Umbilical cord (tissue), 1 donor: ENCODE measurements at regions not wholly inside any gene's neighbourhood (a gene's known extent, or its start where the extent isn't known, plus 50 kb on each side); places are given as distances from the start of the nearest gene placed in this dataset.

Experiments
- DNase-seq: peaks from one replicate; pipeline ENCODE4 v3.0.0-alpha.2; 2015; ENCODE audit warnings: low spot score

DNA sequence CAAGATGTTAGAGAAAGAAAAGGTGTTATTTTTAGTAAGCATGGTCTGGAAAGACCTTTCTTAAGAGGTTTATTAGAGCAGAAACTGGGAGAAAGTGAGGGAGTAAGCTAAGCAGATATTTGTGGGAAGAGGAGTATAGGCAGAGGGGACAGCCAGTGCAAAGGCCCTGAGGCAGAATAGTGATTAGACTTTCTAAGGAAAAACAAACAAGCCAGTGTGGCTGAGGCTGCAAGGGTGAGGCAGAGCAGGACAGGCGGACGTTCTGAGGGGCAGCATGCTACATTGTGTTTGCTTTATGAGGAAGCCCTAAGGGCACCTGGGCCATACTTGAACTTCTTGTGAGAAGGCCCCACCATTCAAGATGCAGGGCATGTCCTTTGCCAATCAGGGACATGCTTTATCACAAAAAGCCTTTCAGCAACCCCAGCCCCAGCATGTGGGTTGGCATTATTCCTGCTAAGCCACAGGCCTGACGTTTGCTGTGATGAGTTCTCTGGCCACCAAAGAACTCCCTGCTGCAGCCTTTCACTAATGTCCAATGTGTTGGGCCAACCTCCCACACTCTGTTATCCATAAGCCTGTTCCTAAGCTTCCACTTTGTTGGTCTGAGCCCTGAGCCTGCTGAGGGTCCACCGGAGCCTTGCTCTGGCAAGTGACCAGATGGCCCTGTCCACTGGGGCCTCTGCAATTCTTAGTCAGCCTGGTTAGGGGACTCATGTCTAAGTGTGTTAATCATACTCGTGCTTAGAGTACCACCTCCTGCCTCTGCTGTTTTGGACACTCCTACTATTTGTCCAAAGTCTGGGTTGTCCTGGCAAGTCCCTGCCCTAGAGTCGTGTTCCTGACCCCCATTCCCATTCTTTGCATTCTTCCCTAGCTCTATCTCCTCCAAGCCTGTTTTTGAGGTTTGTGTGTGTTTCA, 209.9 kb upstream of the CTNNB1 start:
- DNase-seq: no peak

DNA sequence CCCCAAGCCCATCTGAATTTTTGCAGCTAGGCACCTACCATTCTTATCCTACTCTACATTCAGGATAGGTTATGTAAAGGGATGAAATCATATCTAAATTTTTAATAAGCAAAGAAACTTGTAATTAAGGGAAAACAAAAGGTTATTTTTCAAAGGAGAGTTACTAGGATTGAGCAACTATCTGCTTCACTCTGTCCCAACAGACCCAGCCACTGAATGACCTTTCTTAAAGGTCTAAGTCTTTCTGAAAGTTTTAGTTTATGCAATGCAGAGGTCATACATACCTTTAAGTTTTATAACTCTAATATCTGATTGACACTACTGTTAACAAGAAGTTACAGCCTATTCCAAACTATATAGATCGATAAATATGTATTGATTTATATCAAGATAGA, 209.2 kb upstream of the CTNNB1 start:
- no peak for DNase-seq

DNA sequence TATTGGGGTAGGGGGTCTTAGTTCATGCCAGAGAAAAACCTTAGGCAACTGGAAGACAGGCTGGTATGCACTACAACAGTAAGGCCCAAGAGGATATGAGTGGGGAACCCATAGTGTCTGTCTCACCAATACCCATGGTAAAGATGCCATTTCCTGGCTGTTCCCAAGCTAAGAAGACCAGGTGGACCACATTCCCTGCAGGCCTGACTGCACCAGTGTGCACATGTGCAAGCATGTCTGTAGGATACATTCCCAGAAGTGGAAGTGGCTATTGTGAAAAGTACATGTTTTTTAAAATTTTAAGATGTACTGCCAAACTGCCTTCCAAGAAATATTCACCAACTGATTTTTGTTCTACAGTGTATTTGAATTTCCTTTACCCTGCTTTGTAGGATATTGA, 207.3 kb upstream of the CTNNB1 start:
- DNase-seq: peak; percentile 19

DNA sequence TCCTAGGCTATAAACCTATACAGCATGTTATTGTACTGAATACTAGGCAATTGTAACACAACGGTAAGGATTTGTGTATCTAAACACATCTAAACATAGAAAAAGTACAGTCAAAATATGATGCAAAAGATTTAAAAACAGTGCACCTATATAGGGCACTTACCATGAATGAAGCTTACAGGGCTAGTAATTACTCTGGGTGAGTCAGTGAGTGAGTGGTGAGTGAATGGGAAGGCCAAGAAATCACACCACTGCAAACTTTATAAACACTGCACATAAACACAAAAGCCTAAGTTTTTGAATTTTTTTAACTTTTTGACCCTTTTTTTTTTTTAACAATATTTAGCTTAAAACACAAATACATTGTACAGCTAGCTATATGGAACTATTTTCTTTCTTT, 204.7 kb upstream of the CTNNB1 start:
- DNase-seq: no peak

DNA sequence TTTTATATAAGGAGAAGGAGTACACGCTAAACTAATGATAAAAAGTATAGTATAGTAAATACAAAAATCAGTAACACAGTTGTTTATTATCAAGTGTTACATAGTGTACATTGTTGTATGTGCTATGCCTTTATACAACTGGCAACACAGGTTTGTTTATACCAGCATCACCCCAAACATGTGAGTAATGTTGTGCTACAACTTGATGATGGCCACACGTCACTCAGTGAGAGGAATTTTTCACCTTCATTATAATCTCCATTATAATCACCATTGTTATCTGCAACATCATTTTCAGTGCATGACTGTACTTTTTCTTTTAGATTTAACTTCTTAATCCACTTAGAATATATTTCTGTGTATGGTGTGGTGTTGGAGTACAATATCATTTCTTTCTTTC, 204.0 kb upstream of the CTNNB1 start:
- no peak for DNase-seq

DNA sequence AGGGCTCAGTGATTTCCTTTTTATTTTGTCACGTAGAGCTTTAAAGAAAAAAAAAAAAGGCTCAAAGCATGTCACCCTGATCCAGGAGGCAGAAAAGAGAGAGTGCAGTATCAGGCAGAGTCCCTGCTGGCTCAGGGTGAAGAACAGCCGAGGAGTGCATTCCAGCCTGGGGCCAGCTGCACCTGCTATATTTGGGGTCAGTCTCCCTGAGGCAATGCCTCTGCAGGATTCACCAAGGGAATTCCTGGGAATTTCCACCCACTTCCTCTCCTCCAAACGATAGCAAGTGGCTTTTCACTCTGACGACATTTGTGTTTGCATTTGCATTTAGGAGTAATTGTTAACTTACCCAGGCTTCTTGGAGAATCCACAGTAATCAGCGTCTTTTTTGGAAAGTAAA, 202.9 kb upstream of the CTNNB1 start:
- no peak for DNase-seq

DNA sequence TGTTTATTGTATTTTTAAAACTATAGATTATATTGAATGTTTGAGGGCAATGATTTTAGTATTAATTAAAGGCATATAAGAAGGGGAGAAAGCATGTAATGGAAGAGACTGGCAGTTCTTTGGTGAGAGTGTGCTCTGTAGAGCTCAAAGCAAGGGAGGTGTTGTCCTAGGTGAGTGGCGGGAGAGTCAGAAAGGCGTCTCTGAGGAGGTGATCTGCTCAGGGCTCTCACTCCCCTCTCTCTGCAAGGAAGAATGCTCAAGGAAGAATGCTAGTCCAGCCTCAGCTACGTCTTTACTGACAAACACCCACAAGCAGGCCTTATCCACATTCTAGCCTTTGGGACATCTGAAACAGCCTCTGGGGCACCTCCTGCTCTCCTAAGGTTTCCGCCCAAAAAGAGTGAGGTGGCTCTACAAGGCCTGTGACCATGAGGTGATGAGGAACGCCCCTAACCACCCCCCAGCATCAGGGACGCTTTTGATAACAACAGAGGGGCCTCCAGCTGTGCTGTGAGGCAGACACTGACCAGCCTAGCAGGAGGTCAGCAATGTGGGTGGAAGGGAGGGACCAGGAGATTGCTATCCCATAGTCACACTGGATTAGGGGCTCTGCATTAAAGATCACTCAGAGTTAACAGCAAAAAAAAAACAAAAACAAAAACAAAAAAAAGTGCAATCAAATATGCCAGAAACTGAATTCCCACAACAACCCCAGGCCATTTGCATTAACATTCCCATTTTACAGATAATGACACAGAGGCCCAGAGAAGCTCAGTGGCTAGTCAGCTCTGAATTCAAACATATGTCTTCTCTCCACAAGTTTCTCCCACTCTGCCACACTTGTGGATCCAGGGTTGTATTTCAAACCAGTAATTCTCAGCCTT, 202.2 kb upstream of the CTNNB1 start:
- DNase-seq: no peak

DNA sequence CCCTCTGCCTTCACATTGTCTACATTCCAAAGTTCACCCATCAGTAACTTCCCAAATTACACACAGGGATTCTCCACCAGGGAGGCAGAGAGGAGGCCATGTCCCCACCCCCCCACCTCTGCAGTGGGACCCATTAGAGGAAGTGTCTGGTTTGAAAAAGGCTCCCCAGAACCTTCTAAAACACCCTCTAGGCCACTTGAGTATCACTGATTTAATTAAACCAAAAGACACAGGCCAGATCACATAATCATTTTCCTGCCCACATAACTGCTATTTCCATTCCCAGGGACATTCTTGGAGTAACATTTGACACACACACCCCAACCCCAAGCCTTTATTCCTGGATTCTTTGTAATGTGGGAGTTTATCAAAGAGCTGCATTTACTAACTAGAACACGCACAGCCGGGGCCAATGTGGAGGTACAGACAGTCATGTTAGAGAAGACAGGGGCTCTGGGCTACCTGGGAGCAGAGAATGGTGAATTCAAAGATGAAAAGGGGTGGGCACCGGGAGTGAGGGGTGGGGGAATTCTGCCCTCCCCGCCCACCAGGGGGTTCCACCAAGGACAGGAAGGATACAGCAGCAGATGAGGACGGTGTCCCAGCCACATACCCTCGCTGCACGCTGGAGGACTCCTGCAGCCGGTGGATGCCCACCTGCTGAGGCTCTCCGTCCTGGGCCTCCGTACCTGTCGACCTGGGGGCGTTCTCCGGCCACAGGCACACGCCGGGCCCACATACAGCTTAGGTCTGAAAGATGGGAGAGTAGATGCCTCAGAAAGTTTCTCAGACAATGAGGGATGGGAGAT, 201.4 kb upstream of the CTNNB1 start:
- no peak for DNase-seq

DNA sequence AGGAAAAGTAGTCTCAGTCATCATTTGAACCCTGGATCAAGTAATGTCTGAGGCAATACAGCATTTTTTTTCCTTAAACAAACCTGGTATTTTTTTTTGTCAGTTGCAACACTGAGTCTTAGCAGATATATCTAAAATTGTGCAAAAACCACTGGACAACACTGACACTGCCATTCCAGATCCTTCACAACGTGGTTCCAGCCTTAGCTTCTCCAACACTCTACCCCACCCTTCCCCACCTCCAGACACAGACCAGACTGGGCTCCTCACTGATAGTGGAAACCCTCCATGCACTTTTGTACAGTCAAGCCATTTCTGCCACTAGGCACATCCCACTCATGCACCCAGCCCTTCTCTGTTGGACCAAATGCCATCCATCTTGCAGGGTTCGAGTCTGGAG, 199.6 kb upstream of the CTNNB1 start:
- no peak for DNase-seq

DNA sequence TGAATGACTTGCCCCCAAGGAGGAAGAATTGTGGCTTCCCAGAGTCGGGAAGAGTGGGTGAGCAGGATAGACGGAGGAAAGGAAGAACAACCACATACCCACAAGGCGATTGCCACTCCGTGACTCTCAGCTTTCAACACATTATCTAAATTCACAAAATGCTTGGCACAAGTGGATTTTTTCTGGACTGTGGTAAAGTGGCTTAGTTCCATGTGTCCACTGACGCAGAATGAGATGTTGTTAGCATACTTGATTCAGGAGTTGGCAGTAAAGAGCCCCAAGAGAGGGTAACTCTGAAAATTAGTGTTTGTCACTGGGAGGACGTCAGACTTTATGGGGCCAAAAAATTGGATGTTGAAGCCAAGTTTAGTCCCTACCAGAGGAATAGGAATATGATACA, 198.8 kb upstream of the CTNNB1 start:
- DNase-seq: peak; percentile 29

DNA sequence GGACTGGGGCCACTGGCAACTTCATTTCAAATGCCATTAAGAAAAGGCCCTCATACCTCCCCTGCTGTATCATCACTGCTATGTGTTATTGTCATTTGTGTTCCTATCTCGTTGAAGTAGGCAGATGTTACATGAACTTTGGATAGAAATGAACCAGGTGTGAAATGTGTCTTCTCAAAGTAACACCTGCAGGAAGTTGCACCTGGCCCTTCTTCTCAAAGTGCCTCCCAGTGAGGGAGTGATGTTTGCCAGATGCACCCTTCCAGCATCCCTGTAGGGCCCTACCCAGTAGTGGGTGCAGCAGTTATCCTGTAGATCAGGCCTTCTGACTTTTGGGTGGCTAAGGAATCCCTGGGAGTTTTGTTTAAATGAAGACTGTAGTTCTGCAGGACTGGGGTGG, 197.7 kb upstream of the CTNNB1 start:
- no peak for DNase-seq

DNA sequence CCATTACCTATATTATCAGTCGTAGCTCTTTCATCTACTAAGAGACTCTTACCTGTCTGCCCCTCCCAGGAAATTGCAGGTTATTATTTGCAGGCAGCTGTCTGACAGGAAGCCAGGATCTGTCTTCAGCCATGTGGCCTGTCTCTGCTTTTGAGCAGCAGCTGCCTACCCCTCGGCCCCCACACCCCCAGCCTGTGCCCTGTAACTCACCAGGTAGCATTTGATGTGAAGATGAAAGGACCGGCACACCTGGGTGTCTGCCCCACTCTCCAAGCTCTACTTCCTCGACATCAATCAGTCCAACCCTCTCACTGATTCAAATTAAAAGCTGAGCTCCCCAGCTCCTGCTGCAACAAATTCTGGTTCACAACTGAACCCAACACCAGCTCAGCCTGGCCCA, 197.2 kb upstream of the CTNNB1 start:
- no peak for DNase-seq

DNA sequence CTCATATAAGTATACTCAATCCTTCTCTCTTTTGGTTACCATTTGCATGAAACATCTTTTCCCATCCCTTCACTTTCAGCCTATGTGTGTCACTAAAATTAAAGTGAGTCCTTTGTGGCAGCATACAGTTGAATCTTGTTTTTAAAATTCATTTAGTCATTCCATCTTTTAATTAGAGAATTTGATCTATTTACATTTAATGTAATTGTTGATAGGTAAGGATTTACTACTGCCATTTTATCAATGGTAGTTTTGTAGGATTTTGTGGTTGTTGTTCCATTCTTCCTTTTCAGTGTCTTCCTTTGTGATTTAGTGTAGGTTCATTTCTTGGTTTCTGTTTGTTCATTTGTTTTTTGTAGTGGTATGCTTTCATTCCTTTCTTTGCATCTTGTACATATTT, 191.9 kb upstream of the CTNNB1 start:
- no peak for DNase-seq

DNA sequence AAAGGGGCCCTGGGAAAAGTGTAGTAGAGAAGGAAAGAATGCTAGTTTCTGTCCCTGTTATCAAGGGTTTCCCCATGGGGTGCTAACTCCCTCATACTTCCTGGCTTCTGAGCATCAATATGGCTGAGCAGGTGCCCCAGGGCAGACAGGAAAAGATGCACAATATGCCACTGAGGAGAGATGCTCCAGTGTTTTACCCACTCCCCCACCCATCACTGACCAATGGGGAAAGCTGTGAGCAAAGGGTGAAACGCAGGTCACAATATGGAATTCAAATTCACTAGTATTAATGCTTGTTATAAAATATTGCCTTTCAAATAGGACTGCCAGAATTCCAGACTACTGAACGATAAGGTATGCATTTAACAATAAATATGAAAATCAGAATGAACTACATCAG, 187.5 kb upstream of the CTNNB1 start:
- DNase-seq: no peak

DNA sequence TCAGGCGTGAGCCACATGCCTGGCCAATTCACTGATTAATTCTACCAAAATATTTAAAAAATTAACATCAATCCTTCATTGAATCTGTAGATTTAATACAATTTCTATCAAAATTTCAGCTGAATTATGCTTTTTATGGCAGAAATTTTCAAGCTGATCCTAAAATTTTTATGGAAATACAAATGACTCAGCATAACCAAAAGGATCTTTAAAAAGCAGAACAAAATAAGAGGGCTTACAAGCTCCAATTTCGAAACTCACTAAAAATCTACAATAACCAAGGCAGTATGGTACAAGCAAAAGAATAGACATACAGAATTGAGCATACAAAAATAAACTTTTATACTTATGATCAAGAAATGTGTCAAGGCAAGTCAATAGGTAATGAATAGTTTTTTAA, 180.4 kb upstream of the CTNNB1 start:
- no peak for DNase-seq

DNA sequence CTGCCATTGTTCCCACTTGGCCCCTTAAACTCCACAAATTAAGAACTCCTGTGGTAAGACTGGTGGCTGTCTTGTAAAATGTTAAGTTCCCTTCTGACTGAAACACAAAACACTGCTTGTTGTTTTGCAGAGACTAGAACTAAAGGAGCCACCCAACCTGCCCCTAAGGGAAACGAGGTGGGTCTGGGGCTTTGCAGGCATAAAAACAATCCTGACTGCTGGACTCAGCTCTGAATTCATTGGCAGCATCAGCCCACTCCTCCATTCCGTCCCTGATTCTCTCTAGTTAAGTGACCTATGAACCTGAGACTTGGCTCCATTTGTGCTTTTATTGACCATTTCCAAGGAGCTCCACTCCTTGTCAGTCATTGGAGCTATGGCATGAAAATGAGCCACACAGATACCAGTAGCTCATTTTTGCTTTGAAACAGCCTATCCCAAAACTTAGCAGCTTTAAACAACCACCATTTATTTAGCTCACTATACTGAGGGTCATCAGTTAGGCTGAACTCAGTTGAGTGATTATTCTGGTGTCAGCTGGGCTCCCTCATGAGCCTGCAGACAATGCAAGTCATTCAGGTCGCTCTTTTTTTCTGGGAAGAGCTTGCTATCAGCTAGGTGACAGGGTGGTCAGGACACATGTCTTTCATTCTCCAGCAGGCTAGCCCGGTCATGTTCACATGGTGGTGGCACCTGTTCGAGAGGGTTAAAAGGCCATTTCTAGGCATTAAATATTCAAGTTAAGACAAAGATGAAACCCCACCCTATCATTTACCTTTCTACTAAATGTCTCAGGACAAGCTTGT, 175.1 kb upstream of the CTNNB1 start:
- no peak for DNase-seq

DNA sequence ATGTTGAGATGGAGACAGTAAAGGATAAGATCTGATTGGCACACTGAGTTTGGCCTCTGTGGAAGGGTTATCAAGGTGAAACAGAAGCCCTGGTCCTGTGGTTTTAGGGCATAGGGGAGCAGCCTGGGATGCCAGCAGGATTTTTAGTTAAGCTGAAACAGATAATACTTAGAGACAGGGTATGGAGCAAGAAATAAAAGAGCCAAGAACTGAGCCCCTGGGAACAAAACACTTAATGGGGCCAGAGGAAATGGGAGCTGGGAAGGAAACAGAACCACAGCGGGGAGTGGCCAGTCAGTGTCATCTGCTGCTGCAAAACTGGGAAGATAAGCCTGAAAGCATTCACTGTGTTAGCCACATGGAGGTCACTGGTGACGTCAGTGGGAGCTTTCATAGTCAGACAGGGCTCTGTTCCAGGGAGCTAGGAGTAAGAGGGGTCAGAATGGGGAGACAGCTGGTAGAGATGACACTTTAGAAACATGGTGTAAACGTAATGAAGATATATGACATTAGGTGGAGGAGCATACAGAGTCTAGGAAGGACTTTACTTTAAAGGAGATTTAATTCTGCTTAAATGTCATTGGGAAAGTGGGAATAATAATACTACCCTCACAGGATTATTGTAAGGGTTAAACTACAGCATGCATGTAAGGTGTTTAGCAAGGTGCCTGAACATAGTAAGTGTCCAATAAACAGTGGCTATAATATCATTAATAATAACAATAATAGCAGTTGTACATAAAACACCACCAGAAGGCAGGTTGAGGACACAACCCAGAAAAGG, 172.7 kb upstream of the CTNNB1 start:
- DNase-seq: peak; percentile 87

DNA sequence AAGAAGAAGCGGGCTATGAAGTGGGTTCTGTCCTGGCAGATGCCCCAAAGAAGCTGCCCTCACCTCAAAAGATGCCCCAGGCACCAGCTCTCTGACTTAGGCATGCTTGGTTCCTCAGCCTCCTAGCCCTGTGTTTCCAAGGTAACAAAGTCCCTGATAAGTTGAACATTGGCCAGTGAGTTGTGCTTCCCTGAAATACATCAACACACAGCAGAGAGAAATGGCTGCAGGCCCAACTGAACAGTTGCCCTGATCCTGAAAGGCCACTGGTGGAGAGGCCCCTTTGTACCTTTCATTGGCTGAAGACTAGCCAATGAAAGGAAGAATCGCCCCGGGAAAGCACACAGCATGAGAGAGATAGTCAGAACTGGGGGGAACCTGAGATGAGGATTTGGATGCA, 169.9 kb upstream of the CTNNB1 start:
- DNase-seq: no peak

DNA sequence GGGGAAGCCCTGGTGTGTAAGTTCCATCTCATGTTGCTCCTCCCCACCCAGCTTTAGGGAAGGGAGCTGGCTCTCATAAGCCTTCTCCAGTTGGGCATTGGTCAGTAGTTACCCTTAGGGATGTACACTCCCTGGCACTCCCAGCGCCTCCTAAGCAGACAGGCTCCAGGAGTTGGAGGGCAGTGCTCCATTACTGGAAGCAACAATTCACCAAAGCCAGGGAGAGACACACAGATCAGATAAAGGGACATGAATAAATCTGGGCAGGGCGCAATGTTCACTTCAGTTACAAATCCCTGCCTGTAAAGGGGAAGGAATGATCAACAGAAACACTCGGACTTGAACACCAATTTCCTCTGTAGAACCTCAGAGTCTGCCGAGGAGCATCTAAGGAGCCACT, 169.1 kb upstream of the CTNNB1 start:
- no peak for DNase-seq

DNA sequence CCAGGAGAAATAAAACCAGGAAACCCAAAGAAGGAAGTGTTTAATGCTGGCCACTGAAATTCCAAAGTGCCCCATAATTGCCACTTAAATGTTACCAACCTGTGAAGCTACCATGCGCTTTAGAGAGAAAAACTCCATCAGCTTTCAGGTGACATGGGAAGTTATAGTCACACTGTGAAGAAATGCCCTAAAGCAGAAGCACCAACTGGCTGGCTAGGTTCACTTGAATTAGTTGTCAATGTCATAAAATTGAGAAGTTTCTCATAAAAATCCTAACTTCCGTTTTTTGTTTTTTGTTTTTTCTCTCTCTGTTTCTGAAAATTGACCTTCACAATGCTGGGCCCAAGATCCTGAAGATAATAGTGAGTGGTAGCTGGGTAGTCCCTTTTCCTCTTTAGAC, 167.9 kb upstream of the CTNNB1 start:
- DNase-seq: no peak
